ENCODE measurements at regions not wholly inside any gene's neighbourhood (a gene's known extent, or its start where the extent isn't known, plus 50 kb on each side); places are given as distances from the start of the nearest gene placed in this dataset.

GRCh38 chr16:55217392-55217791 lies 106.6 kb upstream of the IRX6 start:
- no peak for TF ChIP-seq CTCF (IDR thresholded peaks at IDR 0.05; ENCODE audit: insufficient read depth, low read depth, low read length)
- POLR2A ChIA-PET = no interaction called here
- no peak for DNase-seq (ENCODE audit: low read depth)
- H3K36me3 ChIP-seq (ENCODE audit: control insufficient read depth, insufficient read depth, low read length) = no peaks in the 10 kb centered on the region
- CTCF ChIA-PET = interaction anchor here (1.3 kb wide), 1 partner anchor 20 kb away, joined by 4 read pairs; no protein-coding TSS in a partner anchor
- H3K27me3 ChIP-seq (ENCODE audit: control insufficient read depth, insufficient read depth, low read length) = no peaks in the 10 kb centered on the region
- no peak overlapping the region for H3K4me3 ChIP-seq (ENCODE audit: low read depth, low read length)

GRCh38 chr16:55221836-55222235 lies 102.2 kb upstream of the IRX6 start:
- CTCF ChIA-PET = interaction anchor here (0.6 to 1.1 kb wide), 2 partner anchors 192 to 588 kb away, joined by 3 to 4 read pairs; no protein-coding TSS in a partner anchor
- POLR2A ChIA-PET = no interaction called here
- no peaks in the 10 kb centered on the region for H3K36me3 ChIP-seq (ENCODE audit: control insufficient read depth, insufficient read depth, low read length)
- no peak for TF ChIP-seq CTCF (IDR thresholded peaks at IDR 0.05; ENCODE audit: insufficient read depth, low read depth, low read length)
- no peaks in the 10 kb centered on the region for H3K27me3 ChIP-seq (ENCODE audit: control insufficient read depth, insufficient read depth, low read length)
- no peak overlapping the region for H3K4me3 ChIP-seq (ENCODE audit: low read depth, low read length)
- no peak for DNase-seq (ENCODE audit: low read depth)

GRCh38 chr16:55222486-55222885 lies 101.5 kb upstream of the IRX6 start:
- no peak for TF ChIP-seq CTCF (IDR thresholded peaks at IDR 0.05; ENCODE audit: insufficient read depth, low read depth, low read length)
- CTCF ChIA-PET = interaction anchor here (0.6 kb wide), 1 partner anchor 589 kb away, joined by 4 read pairs; no protein-coding TSS in a partner anchor
- Histone ChIP-seq H3K36me3 (ENCODE audit: control insufficient read depth, insufficient read depth, low read length) (no peaks in the 10 kb centered on the region), H3K27me3 (ENCODE audit: control insufficient read depth, insufficient read depth, low read length) (no peaks in the 10 kb centered on the region), H3K4me3 (ENCODE audit: low read depth, low read length) (no peak overlapping the region)
- POLR2A ChIA-PET = no interaction called here
- DNase-seq (ENCODE audit: low read depth) = no peak

- no peak for TF ChIP-seq CTCF (IDR thresholded peaks at IDR 0.05; ENCODE audit: insufficient read depth, low read depth, low read length)
- no peaks in the 10 kb centered on the region for H3K36me3 ChIP-seq (ENCODE audit: control insufficient read depth, insufficient read depth, low read length)
- CTCF ChIA-PET = no interaction called here
- no peak overlapping the region for H3K4me3 ChIP-seq (ENCODE audit: low read depth, low read length)
- no peak for DNase-seq (ENCODE audit: low read depth)
- POLR2A ChIA-PET = no interaction called here
- no peaks in the 10 kb centered on the region for H3K27me3 ChIP-seq (ENCODE audit: control insufficient read depth, insufficient read depth, low read length)
Measured at GRCh38 chr16:55225972-55226542, 97.9 kb upstream of the IRX6 start.

GRCh38 chr16:55232822-55233221 lies 91.2 kb upstream of the IRX6 start:
- ChIA-PET POLR2A (no interaction called here), CTCF (no interaction called here)
- H3K36me3 ChIP-seq (ENCODE audit: control insufficient read depth, insufficient read depth, low read length) = no peaks in the 10 kb centered on the region
- no peak for DNase-seq (ENCODE audit: low read depth)
- no peak for TF ChIP-seq CTCF (IDR thresholded peaks at IDR 0.05; ENCODE audit: insufficient read depth, low read depth, low read length)
- H3K4me3 ChIP-seq (ENCODE audit: low read depth, low read length) = no peak overlapping the region
- H3K27me3 ChIP-seq (ENCODE audit: control insufficient read depth, insufficient read depth, low read length) = no peaks in the 10 kb centered on the region

All from BJ (cell line).